ENCODE measurements at regions not wholly inside any gene's neighbourhood (a gene's known extent, or its start where the extent isn't known, plus 50 kb on each side); places are given as distances from the start of the nearest gene placed in this dataset.

- no peak for DNase-seq (ENCODE audit: low spot score)
Observed at GRCh38 chr4:4735870-4736269, 123.6 kb upstream of the MSX1 start.

- DNase-seq (ENCODE audit: low spot score) = no peak
Observed at GRCh38 chr4:4735136-4735750, 124.2 kb upstream of the MSX1 start.

- DNase-seq (ENCODE audit: low spot score) = no peak
Observed at GRCh38 chr4:4734425-4734824, 125.0 kb upstream of the MSX1 start.

- DNase-seq (ENCODE audit: low spot score) = no peak
Observed at GRCh38 chr4:4733663-4734062, 125.8 kb upstream of the MSX1 start.

- DNase-seq (ENCODE audit: low spot score) = no peak
Observed at GRCh38 chr4:4730249-4730648, 129.2 kb upstream of the MSX1 start.

- no peak for DNase-seq (ENCODE audit: low spot score)
Observed at GRCh38 chr4:4729206-4729605, 130.3 kb upstream of the MSX1 start.

- DNase-seq (ENCODE audit: low spot score) = no peak
Observed at GRCh38 chr4:4727536-4727935, 131.9 kb upstream of the MSX1 start.

- no peak for DNase-seq (ENCODE audit: low spot score)
Observed at GRCh38 chr4:4726051-4726450, 133.4 kb upstream of the MSX1 start.

- DNase-seq (ENCODE audit: low spot score) = no peak
Observed at GRCh38 chr4:4724321-4724720, 135.1 kb upstream of the MSX1 start.

GRCh38 chr4:4721636-4722035, 137.8 kb upstream of the MSX1 start:
- DNase-seq (ENCODE audit: low spot score) = no peak

GRCh38 chr4:4720646-4721045, 138.8 kb upstream of the MSX1 start:
- no peak for DNase-seq (ENCODE audit: low spot score)

GRCh38 chr4:4719436-4719835, 140.0 kb upstream of the MSX1 start:
- no peak for DNase-seq (ENCODE audit: low spot score)

- DNase-seq (ENCODE audit: low spot score) = no peak
Observed at GRCh38 chr4:4717692-4718091, 141.8 kb upstream of the MSX1 start.

GRCh38 chr4:4714331-4714730, 145.1 kb upstream of the MSX1 start:
- no peak for DNase-seq (ENCODE audit: low spot score)

GRCh38 chr4:4712800-4713528, 146.5 kb upstream of the MSX1 start:
- DNase-seq (ENCODE audit: low spot score) = no peak

- DNase-seq (ENCODE audit: low spot score) = no peak
Observed at GRCh38 chr4:4711902-4712301, 147.6 kb upstream of the MSX1 start.

- no peak for DNase-seq (ENCODE audit: low spot score)
Observed at GRCh38 chr4:4709736-4710135, 149.7 kb upstream of the MSX1 start.

GRCh38 chr4:4704267-4704666, 155.2 kb upstream of the MSX1 start:
- DNase-seq (ENCODE audit: low spot score) = no peak

- DNase-seq (ENCODE audit: low spot score) = no peak
Observed at GRCh38 chr4:4697584-4697983, 155.7 kb upstream of the STX18 start.

GRCh38 chr4:4696530-4696929, 154.7 kb upstream of the STX18 start:
- no peak for DNase-seq (ENCODE audit: low spot score)

GRCh38 chr4:4695497-4695896, 153.6 kb upstream of the STX18 start:
- DNase-seq (ENCODE audit: low spot score) = no peak

GRCh38 chr4:4694827-4695226, 153.0 kb upstream of the STX18 start:
- no peak for DNase-seq (ENCODE audit: low spot score)

- peak; percentile 39 for DNase-seq (ENCODE audit: low spot score)
Observed at GRCh38 chr4:4694296-4694772, 152.5 kb upstream of the STX18 start.

GRCh38 chr4:4693755-4694295, 152.0 kb upstream of the STX18 start:
- no peak for DNase-seq (ENCODE audit: low spot score)

Data from HuH-7 (cell line).